K562 (cell line): ENCODE measurements at regions not wholly inside any gene's neighbourhood (a gene's known extent, or its start where the extent isn't known, plus 50 kb on each side); places are given as distances from the start of the nearest gene placed in this dataset.
A peak's percentile ranks its signal among the peaks of the same experiment; 100 is the strongest.

Source experiments
- ATAC-seq: fragments of 200-7000 bp; cut with Tn5 transposase; 3 replicates; pipeline ENCODE4 v1.9.1; 2020; ENCODE audit warnings: moderate library complexity
- BruUV-seq: library from RNA; stranded (reverse); fragments of 400-500 nt; replicated peaks from 2 replicates; lab custom pipeline; 2021; lab: Mats Ljungman, UMichigan
- CTCF ChIA-PET: fragments of 300-600 bp; formaldehyde crosslinking; extraction: SDS; loops from one replicate; lab custom pipeline; 2021; ENCODE audit warnings: low intra/inter-chr PET ratio; lab: Yijun Ruan, JAX
- POLR2A ChIA-PET: fragments of 300-600, 350-650 bp; sonication (Branson Sonifier 250); formaldehyde crosslinking; extraction: SDS; loops from one replicate; lab custom pipeline; 2021; ENCODE audit warnings: antibody characterized with exemption, inconsistent platforms; lab: Yijun Ruan, JAX
- DNase-seq, 4 experiments: peaks; one replicate each; pipeline versions ENCODE4 v3.0.0 to v3.0.0-alpha.2; 2011 to 2018; ENCODE audit warnings: low spot score in 3 of 4, mixed read lengths in 3 of 4; ENCODE audit errors: extremely low read depth in 1 of 4
- FAIRE-seq: peaks from 2 replicates; lab custom pipeline; 2011; peaks lifted over from hg19 to GRCh38; lab: Jason Lieb, UNC
- H2AFZ ChIP-seq: 2 replicates; pipeline ENCODE4 v1.6.0; 2011; ENCODE audit warnings: low read depth, low read length, control low read depth, inconsistent platforms
- H3K27ac ChIP-seq: fragments of 200-600 bp; 3 replicates; pipeline ENCODE4 v1.8.0; 2011; ENCODE audit warnings: low read depth, mild to moderate bottlenecking, control low read depth, inconsistent platforms, low read length, moderate library complexity, mixed read lengths; ENCODE audit errors: extremely low read depth
- H3K27me3 ChIP-seq, 2 experiments: fragments of 300-600 bp in 1 of 2; 2 replicates in 1 of 2; 3 replicates in 1 of 2; pipeline versions ENCODE4 v1.6.0 to v1.8.0; 2011; ENCODE audit warnings: inconsistent platforms in 2 of 2, low read length in 2 of 2, mild to moderate bottlenecking in 1 of 2, mixed read lengths in 1 of 2, moderate library complexity in 1 of 2; ENCODE audit not compliant: control insufficient read depth in 2 of 2, insufficient read depth in 2 of 2
- H3K36me3 ChIP-seq: fragments of 300-600 bp; 3 replicates; pipeline ENCODE4 v1.8.0; 2011; ENCODE audit warnings: mild to moderate bottlenecking, low read length, inconsistent platforms; ENCODE audit not compliant: control insufficient read depth, insufficient read depth
- H3K4me1 ChIP-seq, 2 experiments: fragments of 200-600 bp in 1 of 2; replicated peaks in 1 of 2; 2 replicates in 1 of 2; 3 replicates in 1 of 2; pipeline versions ENCODE4 v1.5.1 to v1.8.0; 2011; ENCODE audit warnings: inconsistent platforms in 2 of 2, low read length in 2 of 2, mild to moderate bottlenecking in 1 of 2, mixed read lengths in 1 of 2, moderate library complexity in 1 of 2; ENCODE audit not compliant: control insufficient read depth in 2 of 2, insufficient read depth in 2 of 2
- H3K4me2 ChIP-seq: 2 replicates; pipeline ENCODE4 v1.6.1; 2011; ENCODE audit warnings: low read length, control low read depth, inconsistent platforms, mixed read lengths; ENCODE audit not compliant: insufficient read depth
- H3K4me3 ChIP-seq: fragments of 200-600 bp; sonication (generic), shearing (Covaris generic); 2 replicates; pipeline ENCODE4 v1.5.1; 2016; ENCODE audit warnings: control low read depth, inconsistent platforms
- H3K79me2 ChIP-seq: fragments of 200-600 bp; 3 replicates; pipeline ENCODE4 v1.8.0; 2011; ENCODE audit warnings: low read length, inconsistent platforms; ENCODE audit not compliant: control insufficient read depth, insufficient read depth
- H3K9ac ChIP-seq, 2 experiments: 2 replicates each; pipeline versions ENCODE4 v1.6.0 to v1.6.1; 2011; ENCODE audit warnings: low read depth in 2 of 2, low read length in 2 of 2, control low read depth in 1 of 2, inconsistent platforms in 1 of 2, mild to moderate bottlenecking in 1 of 2, mixed read lengths in 1 of 2; ENCODE audit not compliant: insufficient read depth in 1 of 2
- H3K9me1 ChIP-seq: one replicate; pipeline ENCODE4 v1.6.0; 2011; ENCODE audit warnings: inconsistent platforms, mild to moderate bottlenecking, low read length, moderate library complexity; ENCODE audit not compliant: control insufficient read depth, insufficient read depth
- H3K9me3 ChIP-seq: replicated peaks from 2 replicates; pipeline ENCODE4 v1.5.1; 2011; ENCODE audit warnings: low read depth, low read length, inconsistent platforms; ENCODE audit not compliant: control insufficient read depth, insufficient read depth
- H4K20me1 ChIP-seq: replicated peaks from 2 replicates; pipeline ENCODE4 v1.6.1; 2011; ENCODE audit warnings: low read length, inconsistent platforms, mixed read lengths; ENCODE audit not compliant: control insufficient read depth, insufficient read depth
- ARID1B ChIP-seq: fragments of 450-650 bp; IDR thresholded peaks from 2 replicates; pipeline ENCODE4 v1.6.1; 2016; ENCODE audit warnings: antibody characterized with exemption, mild to moderate bottlenecking, inconsistent platforms
- ARID2 ChIP-seq: fragments of 450-650 bp; IDR thresholded peaks from 2 replicates; pipeline ENCODE4 v1.6.1; 2017; ENCODE audit warnings: antibody characterized with exemption, mild to moderate bottlenecking
- CCAR2 ChIP-seq: fragments of 200-400 bp; formaldehyde crosslinking; IDR thresholded peaks from 2 replicates; pipeline ENCODE4 v1.6.1; 2017; ENCODE audit warnings: mild to moderate bottlenecking, low read depth, low read length
- CREB1 ChIP-seq, 2 experiments: sonication (generic) in 1 of 2; formaldehyde crosslinking in 1 of 2; IDR thresholded peaks; 2 replicates each; pipeline versions ENCODE4 v1.6.1 to v1.8.0; 2012 to 2022; ENCODE audit warnings: inconsistent platforms in 1 of 2, mild to moderate bottlenecking in 1 of 2, missing genetic modification reagents in 1 of 2, moderate library complexity in 1 of 2
- CREM ChIP-seq: IDR thresholded peaks from 2 replicates; pipeline ENCODE4 v1.6.1; 2014; ENCODE audit warnings: antibody characterized with exemption, low read depth
- GTF2B ChIP-seq: IDR thresholded peaks from 2 replicates; pipeline ENCODE4 v1.6.1; 2011; ENCODE audit not compliant: insufficient read length; ENCODE audit errors: extremely low read depth
- HDAC2 ChIP-seq: fragments of 450-650 bp; IDR thresholded peaks from 2 replicates; pipeline ENCODE4 v1.6.1; 2016; ENCODE audit warnings: mild to moderate bottlenecking
- MBD1 ChIP-seq: fragments of 250-450 bp; sonication (Bioruptor Pico); IDR thresholded peaks from 2 replicates; pipeline ENCODE4 v1.8.0; 2022; ENCODE audit warnings: inconsistent platforms
- NR1H2 ChIP-seq: sonication (generic); formaldehyde crosslinking; IDR thresholded peaks from 2 replicates; pipeline ENCODE4 v1.4.0; 2020; ENCODE audit warnings: mild to moderate bottlenecking, missing genetic modification reagents
- PHF20 ChIP-seq: fragments of 450-650 bp; IDR thresholded peaks from 2 replicates; pipeline ENCODE4 v1.6.1; 2018; ENCODE audit not compliant: partially characterized antibody
- PKNOX1 ChIP-seq: fragments of 450-650 bp; IDR thresholded peaks from 2 replicates; pipeline ENCODE4 v1.6.1; 2016
- RBM14 ChIP-seq: fragments of 200-400 bp; formaldehyde crosslinking; IDR thresholded peaks from 2 replicates; pipeline ENCODE4 v1.6.1; 2018; ENCODE audit warnings: low read depth, mild to moderate bottlenecking, low read length, moderate library complexity, borderline replicate concordance; ENCODE audit not compliant: insufficient read depth
- SMARCE1 ChIP-seq: fragments of 450-650 bp; IDR thresholded peaks from 2 replicates; pipeline ENCODE4 v1.7.1; 2016; ENCODE audit warnings: mild to moderate bottlenecking
- TAL1 ChIP-seq: fragments of 450-650 bp; IDR thresholded peaks from 2 replicates; pipeline ENCODE4 v1.6.1; 2016; ENCODE audit warnings: mild to moderate bottlenecking
- ZNF280A ChIP-seq: fragments of 450-650 bp; IDR thresholded peaks from 2 replicates; pipeline ENCODE4 v1.6.1; 2018; ENCODE audit warnings: mild to moderate bottlenecking, low read depth; ENCODE audit not compliant: partially characterized antibody
- WGBS: fragments of 100-300 bp; shearing (Covaris generic); methylation state at CpG from one replicate; pipeline ENCODE4 v1.1.6; 2016; ENCODE audit warnings: low coverage, mixed read lengths; ENCODE audit not compliant: insufficient coverage; ENCODE audit errors: missing lambda C conversion rate; 5-methylcytosine and 5-hydroxymethylcytosine counted together
- in situ Hi-C: fragments of 300-500 bp; cut with MboI; formaldehyde crosslinking; loops from 4 replicates; pipeline ENCODE4 v1.15.0; 2018; ENCODE audit warnings: inconsistent platforms, mixed read lengths
- intact Hi-C: fragments of 100-400 bp; cut with micrococcal nuclease; formaldehyde crosslinking; loops from 2 replicates; pipeline ENCODE4 v1.14.2; 2022

- in situ Hi-C loops (no loop called here), intact Hi-C loops (no loop called here)
- Histone ChIP-seq H3K9me3 (no peaks in the 10 kb centered on the region), H3K36me3 (no peaks in the 10 kb centered on the region), H3K4me2 (peak overlapping the region; percentile 27; the same call in 1 of the 2 replicates), H2AFZ (peak overlapping the region; percentile 14), H3K9ac (no peak overlapping the region; a peak in 1 of 4 replicates), H4K20me1 (no peaks in the 10 kb centered on the region), H3K27ac (no peak overlapping the region), H3K79me2 (no peaks in the 10 kb centered on the region), H3K27me3 (peaks cover 5 to 8% of the 10 kb centered on the region in 2 experiments; a peak in 2 of 5 replicates), H3K9me1 (peaks cover 5% of the 10 kb centered on the region), H3K4me3 (no peak overlapping the region), H3K4me1 (peaks cover 0 to 26% of the 10 kb centered on the region in 2 experiments; a peak in 4 of 5 replicates)
- ChIA-PET POLR2A (interaction anchor here (2.2 kb wide), 1 partner anchor 14 kb away, joined by 6 read pairs; no protein-coding TSS in a partner anchor), CTCF (no interaction called here)
- BruUV-seq = no TSS peak
- ATAC-seq = peak; percentile 59
- DNase-seq = peak; percentile 39 to 52 (median 49)
- no peak for FAIRE-seq
- WGBS = 31% methylated on average over 4 of the region's 4 CpGs
- no peak for TF ChIP-seq PHF20
- TF ChIP-seq RBM14 = no peak
- no peak for TF ChIP-seq TAL1
- no peak for TF ChIP-seq ARID2
- no peak for TF ChIP-seq GTF2B
- TF ChIP-seq CREB1 (IDR thresholded peaks at IDR 0.05) = no peak
- 0 out of 2 replicates have a peak, but pooled peaks have one; percentile 26 for TF ChIP-seq CREB1 (CRISPR knock-in tag; IDR thresholded peaks at IDR 0.05)
- peak; percentile 44; the same call in 1 of the 2 replicates for TF ChIP-seq CREM
- TF ChIP-seq MBD1 (CRISPR knock-in tag) = no peak
- TF ChIP-seq ARID1B = peak; percentile 31; the same call in 1 of the 2 replicates
- no peak for TF ChIP-seq PKNOX1
- TF ChIP-seq SMARCE1 = peak; percentile 53; the same call in 1 of the 2 replicates
- TF ChIP-seq CCAR2 = no peak
- TF ChIP-seq NR1H2 (CRISPR knock-in tag) = no peak
- TF ChIP-seq ZNF280A = no peak
- no peak for TF ChIP-seq HDAC2
Measured at GRCh38 chr1:112794654-112795239, 79.6 kb upstream of the PPM1J start.
